Kidney epithelial cell (primary cell): ENCODE measurements at regions not wholly inside any gene's neighbourhood (a gene's known extent, or its start where the extent isn't known, plus 50 kb on each side); places are given as distances from the start of the nearest gene placed in this dataset.

Experiments used
- DNase-seq: peaks from one replicate; pipeline ENCODE4 v3.0.0-alpha.2; 2010; ENCODE audit warnings: low read depth
- H3K27me3 ChIP-seq: 2 replicates; pipeline ENCODE4 v1.6.0; 2011; ENCODE audit warnings: low read length; ENCODE audit not compliant: control insufficient read depth, insufficient read depth
- H3K36me3 ChIP-seq: 2 replicates; pipeline ENCODE4 v1.5.1; 2011; ENCODE audit warnings: low read length; ENCODE audit not compliant: control insufficient read depth, insufficient read depth
- H3K4me3 ChIP-seq: 2 replicates; pipeline ENCODE4 v1.5.1; 2011; ENCODE audit warnings: low read depth, mild to moderate bottlenecking, control low read depth, low read length
- TF ChIP-seq, protein P1 (sequence below): IDR thresholded peaks from 2 replicates; pipeline ENCODE4 v1.5.1; 2011; ENCODE audit warnings: mild to moderate bottlenecking, moderate library complexity, low read length, control low read depth, inconsistent platforms; ENCODE audit not compliant: insufficient read depth, poor library complexity, severe bottlenecking

DNA sequence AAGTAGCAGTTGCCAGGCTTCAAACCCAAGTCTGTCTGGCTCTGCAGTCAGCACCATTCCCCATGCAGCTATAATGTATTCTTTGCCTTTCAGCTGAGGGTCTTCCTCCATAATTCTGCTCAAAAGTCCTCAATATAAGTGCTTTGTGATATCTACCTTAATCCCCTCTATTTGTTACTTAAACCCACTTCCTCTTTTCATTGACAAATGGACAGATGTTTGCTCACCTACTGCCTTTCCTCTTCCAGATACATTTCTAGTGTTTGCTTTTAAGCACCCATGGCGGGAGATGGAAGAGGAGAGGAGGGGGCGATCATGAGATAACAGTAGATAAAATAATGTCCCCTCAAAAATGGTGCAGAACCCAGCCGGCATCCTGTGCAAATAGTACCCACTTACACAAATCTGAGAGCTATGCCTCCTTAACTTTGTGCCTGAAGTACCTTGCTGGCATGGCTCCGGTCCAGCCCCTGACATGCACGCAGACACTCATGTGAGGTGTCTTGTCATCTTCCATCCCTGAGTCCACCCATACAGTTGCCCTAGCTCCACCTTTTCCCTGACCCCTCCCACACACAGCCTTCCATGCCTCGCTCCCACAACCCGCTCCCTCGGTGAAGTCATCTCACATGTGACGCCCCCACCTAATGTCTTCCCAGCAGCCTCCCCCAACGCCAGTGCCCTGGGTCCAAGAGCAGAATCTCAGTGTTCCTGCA, 109.6 kb downstream of the TRIM29 start:
- Histone ChIP-seq H3K36me3 (no peaks in the 10 kb centered on the region), H3K27me3 (peaks cover 3% of the 10 kb centered on the region), H3K4me3 (no peak overlapping the region)
- DNase-seq: no peak
- TF ChIP-seq, protein P1, sequence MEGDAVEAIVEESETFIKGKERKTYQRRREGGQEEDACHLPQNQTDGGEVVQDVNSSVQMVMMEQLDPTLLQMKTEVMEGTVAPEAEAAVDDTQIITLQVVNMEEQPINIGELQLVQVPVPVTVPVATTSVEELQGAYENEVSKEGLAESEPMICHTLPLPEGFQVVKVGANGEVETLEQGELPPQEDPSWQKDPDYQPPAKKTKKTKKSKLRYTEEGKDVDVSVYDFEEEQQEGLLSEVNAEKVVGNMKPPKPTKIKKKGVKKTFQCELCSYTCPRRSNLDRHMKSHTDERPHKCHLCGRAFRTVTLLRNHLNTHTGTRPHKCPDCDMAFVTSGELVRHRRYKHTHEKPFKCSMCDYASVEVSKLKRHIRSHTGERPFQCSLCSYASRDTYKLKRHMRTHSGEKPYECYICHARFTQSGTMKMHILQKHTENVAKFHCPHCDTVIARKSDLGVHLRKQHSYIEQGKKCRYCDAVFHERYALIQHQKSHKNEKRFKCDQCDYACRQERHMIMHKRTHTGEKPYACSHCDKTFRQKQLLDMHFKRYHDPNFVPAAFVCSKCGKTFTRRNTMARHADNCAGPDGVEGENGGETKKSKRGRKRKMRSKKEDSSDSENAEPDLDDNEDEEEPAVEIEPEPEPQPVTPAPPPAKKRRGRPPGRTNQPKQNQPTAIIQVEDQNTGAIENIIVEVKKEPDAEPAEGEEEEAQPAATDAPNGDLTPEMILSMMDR: no peak

DNA sequence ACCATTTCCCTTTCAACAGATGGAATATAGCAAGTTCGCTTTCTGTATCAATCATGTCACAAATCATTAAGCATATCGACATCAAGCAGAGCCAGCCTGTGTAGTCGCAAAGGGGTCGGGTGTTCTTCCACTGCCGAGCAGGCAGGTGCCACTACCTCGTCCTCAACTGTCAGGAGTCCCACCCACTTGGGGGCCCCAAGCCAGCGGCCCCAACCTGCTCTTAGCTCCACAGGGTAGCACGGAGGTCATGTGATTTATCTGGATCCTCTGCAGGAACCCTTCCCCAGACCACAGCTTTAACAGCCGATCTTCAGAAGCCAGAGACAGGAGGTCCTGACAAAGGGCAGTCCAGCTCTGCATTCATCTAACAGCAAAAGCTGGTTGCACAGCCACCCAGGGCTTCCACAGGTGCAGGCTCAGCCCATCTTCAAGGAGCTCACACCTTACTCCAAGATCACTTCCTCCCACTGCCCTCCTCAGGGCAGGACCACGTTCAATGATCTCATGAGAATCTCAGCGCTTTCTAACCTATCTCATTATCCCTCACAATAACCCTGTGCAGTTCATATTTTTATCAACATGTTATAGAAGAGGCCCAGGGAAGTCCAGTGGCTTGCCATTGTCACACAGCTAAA, 110.2 kb downstream of the TRIM29 start:
- TF ChIP-seq, protein P1: no peak
- Histone ChIP-seq H3K4me3 (no peak overlapping the region), H3K36me3 (no peaks in the 10 kb centered on the region), H3K27me3 (no peaks in the 10 kb centered on the region)
- no peak for DNase-seq

- DNase-seq: no peak
- Histone ChIP-seq H3K4me3 (no peak overlapping the region), H3K27me3 (no peaks in the 10 kb centered on the region), H3K36me3 (no peaks in the 10 kb centered on the region)
- TF ChIP-seq, protein P1: no peak
These were observed 112.1 kb downstream of the TRIM29 start for GRCh38 chr11:120025606-120026335.

GRCh38 chr11:120024586-120024985, 113.3 kb downstream of the TRIM29 start:
- Histone ChIP-seq H3K36me3 (no peaks in the 10 kb centered on the region), H3K27me3 (no peaks in the 10 kb centered on the region), H3K4me3 (no peak overlapping the region)
- TF ChIP-seq, protein P1: no peak
- no peak for DNase-seq

GRCh38 chr11:120024046-120024445, 113.9 kb downstream of the TRIM29 start:
- TF ChIP-seq, protein P1: no peak
- no peaks in the 10 kb centered on the region for H3K27me3 ChIP-seq
- no peak overlapping the region for H3K4me3 ChIP-seq
- DNase-seq: no peak
- no peaks in the 10 kb centered on the region for H3K36me3 ChIP-seq
